Adrenal gland (tissue), 9 donors: ENCODE measurements at regions not wholly inside any gene's neighbourhood (a gene's known extent, or its start where the extent isn't known, plus 50 kb on each side); places are given as distances from the start of the nearest gene placed in this dataset.

ENCODE experiments used
- DNase-seq, 7 donors: peaks; one replicate each; pipeline ENCODE4 v3.0.0-alpha.2; 2019 to 2020
- H3K27ac ChIP-seq, 5 donors: fragments of 200-600 bp; sonication (generic) in 4 of 5; 1 replicate in 3 of 5; 2 replicates in 2 of 5; pipeline versions ENCODE4 v1.5.1 to v1.8.0; 2016 to 2020; ENCODE audit warnings: mild to moderate bottlenecking in 1 of 5
- H3K27me3 ChIP-seq: fragments of 200-600 bp; 2 replicates; pipeline ENCODE4 v1.8.0; 2021
- H3K36me3 ChIP-seq, 2 donors: fragments of 200-600 bp; replicated peaks in 1 of 2; 1 replicate in 1 of 2; 2 replicates in 1 of 2; pipeline versions ENCODE4 v1.5.1 to v1.8.0; 2018 to 2022
- H3K4me1 ChIP-seq, 2 donors: fragments of 200-600 bp; replicated peaks in 1 of 2; 1 replicate in 1 of 2; 2 replicates in 1 of 2; pipeline versions ENCODE4 v1.5.1 to v1.8.0; 2018 to 2021
- H3K4me3 ChIP-seq, 4 donors: fragments of 200-600 bp; sonication (generic) in 3 of 4; one replicate each; pipeline ENCODE4 v1.5.1; 2016 to 2018
- H3K9me3 ChIP-seq, 3 donors: fragments of 200-600 bp; sonication (generic) in 1 of 3; replicated peaks in 1 of 3; 1 replicate in 2 of 3; 2 replicates in 1 of 3; pipeline versions ENCODE4 v1.5.1 to v1.8.0; 2016 to 2021
- POLR2A ChIP-seq, 2 donors: fragments of 450-650 bp; IDR thresholded peaks; one replicate each; pipeline ENCODE4 v1.6.1; 2017; ENCODE audit warnings: antibody characterized with exemption in 2 of 2, mild to moderate bottlenecking in 2 of 2, moderate library complexity in 1 of 2
- WGBS, 4 donors: extraction: QIAGEN DNeasy Blood & Tissue Kit in 2 of 4; methylation state at CpG; one replicate each; pipeline versions ENCODE4 v1.1.5 to v1.1.7; 2013 to 2017; 5-methylcytosine and 5-hydroxymethylcytosine counted together
- intact Hi-C, 2 donors: fragments of 100-400 bp; cut with DNase I; formaldehyde crosslinking; loops; one replicate each; pipeline versions ENCODE4 v1.14.1 to v1.15.0; 2022 to 2023
- TF ChIP-seq, protein P1 (sequence below), 6 experiments: fragments of 450-650 bp in 4 of 6; fragments of 200-600 bp in 2 of 6; sonication (generic) in 1 of 6; IDR thresholded peaks; 1 replicate in 5 of 6; 2 replicates in 1 of 6; pipeline versions ENCODE4 v1.5.1 to v1.8.0; 2016 to 2021; ENCODE audit warnings: antibody characterized with exemption in 6 of 6, mild to moderate bottlenecking in 2 of 6, moderate library complexity in 1 of 6
- donor health status: healthy with polysubstance abuse.
- donor health status: Bipolar disorder and iron deficiency.
- donor health status: DM: yes; HTN: yes; CAD: no.
- donor health status: DM: no; HTN: no; CAD: no.
- donor health status: DM: no; HTN: no; CAD: no.

- TF ChIP-seq POLR2A (IDR thresholded peaks at IDR 0.05), result no peak
- TF ChIP-seq, protein P1, sequence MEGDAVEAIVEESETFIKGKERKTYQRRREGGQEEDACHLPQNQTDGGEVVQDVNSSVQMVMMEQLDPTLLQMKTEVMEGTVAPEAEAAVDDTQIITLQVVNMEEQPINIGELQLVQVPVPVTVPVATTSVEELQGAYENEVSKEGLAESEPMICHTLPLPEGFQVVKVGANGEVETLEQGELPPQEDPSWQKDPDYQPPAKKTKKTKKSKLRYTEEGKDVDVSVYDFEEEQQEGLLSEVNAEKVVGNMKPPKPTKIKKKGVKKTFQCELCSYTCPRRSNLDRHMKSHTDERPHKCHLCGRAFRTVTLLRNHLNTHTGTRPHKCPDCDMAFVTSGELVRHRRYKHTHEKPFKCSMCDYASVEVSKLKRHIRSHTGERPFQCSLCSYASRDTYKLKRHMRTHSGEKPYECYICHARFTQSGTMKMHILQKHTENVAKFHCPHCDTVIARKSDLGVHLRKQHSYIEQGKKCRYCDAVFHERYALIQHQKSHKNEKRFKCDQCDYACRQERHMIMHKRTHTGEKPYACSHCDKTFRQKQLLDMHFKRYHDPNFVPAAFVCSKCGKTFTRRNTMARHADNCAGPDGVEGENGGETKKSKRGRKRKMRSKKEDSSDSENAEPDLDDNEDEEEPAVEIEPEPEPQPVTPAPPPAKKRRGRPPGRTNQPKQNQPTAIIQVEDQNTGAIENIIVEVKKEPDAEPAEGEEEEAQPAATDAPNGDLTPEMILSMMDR (IDR thresholded peaks at IDR 0.05), result no peak
- H3K4me1 ChIP-seq, result no peaks in the 10 kb centered on the region
- intact Hi-C loops, result no loop called here
- no peak overlapping the region for H3K27ac ChIP-seq
- H3K9me3 ChIP-seq, result no peaks in the 10 kb centered on the region
- H3K27me3 ChIP-seq, result no peaks in the 10 kb centered on the region
- H3K4me3 ChIP-seq, result no peak overlapping the region
- H3K36me3 ChIP-seq, result no peaks in the 10 kb centered on the region
- DNase-seq, result no peak
- WGBS, 4 donors, result 44 to 53% (median 51%) methylated on average over 4 of the region's 4 CpGs
These were observed 321.5 kb upstream of the HNRNPA3 start for GRCh38 chr2:176891105-176891504.

GRCh38 chr2:176891857-176892256 lies 320.7 kb upstream of the HNRNPA3 start:
- Histone ChIP-seq H3K9me3 (no peaks in the 10 kb centered on the region), H3K4me1 (no peaks in the 10 kb centered on the region), H3K36me3 (no peaks in the 10 kb centered on the region), H3K4me3 (no peak overlapping the region), H3K27me3 (no peaks in the 10 kb centered on the region), H3K27ac (no peak overlapping the region)
- intact Hi-C loops, result no loop called here
- DNase-seq, result no peak
- WGBS, 4 donors, result 46 to 52% (median 49%) methylated on average over 1 of the region's 1 CpG
- no peak for TF ChIP-seq POLR2A (IDR thresholded peaks at IDR 0.05)
- TF ChIP-seq, protein P1 (IDR thresholded peaks at IDR 0.05), result no peak

DNA sequence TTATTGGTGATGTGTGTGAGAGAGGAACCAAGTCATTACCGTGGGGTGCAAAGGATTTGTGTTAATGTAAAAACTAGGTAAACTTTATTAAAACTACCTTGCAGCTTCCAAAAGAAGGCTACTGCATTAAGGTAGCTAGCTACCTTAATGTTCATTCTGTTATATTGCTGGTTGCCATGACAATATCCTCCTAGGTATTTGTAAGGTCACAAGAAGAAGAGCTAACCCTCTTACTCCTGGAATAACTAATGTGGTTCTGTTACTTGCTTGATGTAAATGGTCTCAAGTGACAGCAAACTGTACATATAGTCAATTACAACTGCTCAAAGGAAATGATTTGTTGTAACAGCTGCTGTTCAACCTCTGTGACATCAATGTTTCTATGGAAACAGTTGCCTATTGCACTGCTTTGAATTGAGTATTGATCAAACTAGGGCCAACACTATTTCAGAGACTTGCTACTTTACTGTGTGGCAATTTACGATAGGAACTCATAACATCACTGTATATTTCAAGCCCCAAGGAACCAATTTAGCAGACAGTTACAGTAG lies 319.8 kb upstream of the HNRNPA3 start:
- intact Hi-C loops, result no loop called here
- Histone ChIP-seq H3K4me3 (no peak overlapping the region), H3K27ac (no peak overlapping the region), H3K4me1 (no peaks in the 10 kb centered on the region), H3K27me3 (no peaks in the 10 kb centered on the region), H3K9me3 (no peaks in the 10 kb centered on the region), H3K36me3 (no peaks in the 10 kb centered on the region)
- TF ChIP-seq, protein P1 (IDR thresholded peaks at IDR 0.05), result no peak
- TF ChIP-seq POLR2A (IDR thresholded peaks at IDR 0.05), result no peak
- WGBS, 4 donors, result 88 to 94% (median 92%) methylated on average over 2 of the region's 2 CpGs
- no peak for DNase-seq

- 61 to 77% (median 72%) methylated on average over 2 of the region's 2 CpGs for WGBS, 4 donors
- H3K9me3 ChIP-seq, result no peaks in the 10 kb centered on the region
- no peaks in the 10 kb centered on the region for H3K36me3 ChIP-seq
- no peak overlapping the region for H3K4me3 ChIP-seq
- no peaks in the 10 kb centered on the region for H3K27me3 ChIP-seq
- intact Hi-C loops, result no loop called here
- H3K4me1 ChIP-seq, result no peaks in the 10 kb centered on the region
- TF ChIP-seq, protein P1 (IDR thresholded peaks at IDR 0.05), result no peak
- no peak for TF ChIP-seq POLR2A (IDR thresholded peaks at IDR 0.05)
- no peak for DNase-seq
- H3K27ac ChIP-seq, result no peak overlapping the region
These were observed 317.4 kb upstream of the HNRNPA3 start for GRCh38 chr2:176895158-176895557.
